GM12875 (cell line): ENCODE measurements at regions not wholly inside any gene's neighbourhood (a gene's known extent, or its start where the extent isn't known, plus 50 kb on each side); places are given as distances from the start of the nearest gene placed in this dataset.

Experiments used
- H3K4me3 ChIP-seq: one replicate; pipeline ENCODE4 v1.5.1; 2011; ENCODE audit warnings: low read depth, low read length, control low read depth
- TF ChIP-seq, protein P1 (sequence below): IDR thresholded peaks from 2 replicates; pipeline ENCODE4 v1.5.1; 2011; ENCODE audit warnings: low read depth, mild to moderate bottlenecking, control low read depth, inconsistent platforms, low read length, moderate library complexity, borderline replicate concordance; ENCODE audit not compliant: insufficient read depth

- TF ChIP-seq, protein P1, sequence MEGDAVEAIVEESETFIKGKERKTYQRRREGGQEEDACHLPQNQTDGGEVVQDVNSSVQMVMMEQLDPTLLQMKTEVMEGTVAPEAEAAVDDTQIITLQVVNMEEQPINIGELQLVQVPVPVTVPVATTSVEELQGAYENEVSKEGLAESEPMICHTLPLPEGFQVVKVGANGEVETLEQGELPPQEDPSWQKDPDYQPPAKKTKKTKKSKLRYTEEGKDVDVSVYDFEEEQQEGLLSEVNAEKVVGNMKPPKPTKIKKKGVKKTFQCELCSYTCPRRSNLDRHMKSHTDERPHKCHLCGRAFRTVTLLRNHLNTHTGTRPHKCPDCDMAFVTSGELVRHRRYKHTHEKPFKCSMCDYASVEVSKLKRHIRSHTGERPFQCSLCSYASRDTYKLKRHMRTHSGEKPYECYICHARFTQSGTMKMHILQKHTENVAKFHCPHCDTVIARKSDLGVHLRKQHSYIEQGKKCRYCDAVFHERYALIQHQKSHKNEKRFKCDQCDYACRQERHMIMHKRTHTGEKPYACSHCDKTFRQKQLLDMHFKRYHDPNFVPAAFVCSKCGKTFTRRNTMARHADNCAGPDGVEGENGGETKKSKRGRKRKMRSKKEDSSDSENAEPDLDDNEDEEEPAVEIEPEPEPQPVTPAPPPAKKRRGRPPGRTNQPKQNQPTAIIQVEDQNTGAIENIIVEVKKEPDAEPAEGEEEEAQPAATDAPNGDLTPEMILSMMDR: no peak
- H3K4me3 ChIP-seq: no peak overlapping the region
Observed at GRCh38 chr3:164186095-164186494, 892.2 kb downstream of the SI start.

GRCh38 chr3:164179110-164179774 is 899.1 kb downstream of the SI start:
- TF ChIP-seq, protein P1: no peak
- H3K4me3 ChIP-seq: no peak overlapping the region

GRCh38 chr3:164174059-164174458 is 904.2 kb downstream of the SI start:
- H3K4me3 ChIP-seq: no peak overlapping the region
- TF ChIP-seq, protein P1: no peak

DNA sequence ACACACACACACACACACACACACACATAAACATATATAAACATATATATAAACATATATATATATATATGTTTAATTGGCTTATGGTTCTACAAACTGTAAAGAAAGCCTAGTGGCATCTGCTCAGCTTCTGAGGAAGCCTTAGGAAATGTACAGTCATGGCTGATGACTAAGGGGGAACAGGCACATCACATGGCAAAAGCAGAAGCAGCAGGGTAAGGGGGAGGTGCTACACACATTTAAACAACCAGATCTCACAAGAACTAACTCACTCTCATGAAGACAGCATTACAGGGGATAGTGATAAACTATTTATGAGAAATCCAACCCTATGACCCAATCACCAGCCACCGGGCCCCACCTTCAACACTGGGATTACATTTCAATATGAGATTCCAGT is 922.9 kb downstream of the SI start:
- no peak overlapping the region for H3K4me3 ChIP-seq
- TF ChIP-seq, protein P1: no peak

- H3K4me3 ChIP-seq: no peak overlapping the region
- TF ChIP-seq, protein P1: no peak
Observed at GRCh38 chr3:164144824-164145223, 933.5 kb downstream of the SI start.

GRCh38 chr3:164132878-164133277 is 945.4 kb downstream of the SI start:
- TF ChIP-seq, protein P1: no peak
- H3K4me3 ChIP-seq: no peak overlapping the region
